ENCODE measurements at regions not wholly inside any gene's neighbourhood (a gene's known extent, or its start where the extent isn't known, plus 50 kb on each side); places are given as distances from the start of the nearest gene placed in this dataset.

- H2BK12ac ChIP-seq (ENCODE audit: low read depth, low read length) = no peak overlapping the region
- H3K9ac ChIP-seq (replicated peaks in 1 of 4; ENCODE audit: extremely low read depth in 1 of 4, low read depth in 3 of 4, low read length in 3 of 4) = no peak overlapping the region
- H2BK120ac ChIP-seq (replicated peaks; ENCODE audit: low read depth, low read length) = no peak overlapping the region
- H3K56ac ChIP-seq (replicated peaks; ENCODE audit: insufficient read length, low read depth, low read length) = no peak overlapping the region
- H4K20me1 ChIP-seq (replicated peaks in 1 of 2; ENCODE audit: control insufficient read depth in 1 of 2, insufficient read depth in 2 of 2, low read length in 2 of 2) = no peaks in the 10 kb centered on the region
- peak overlapping the region; percentile 68; the same call in 1 of the 2 replicates for H2AFZ ChIP-seq (ENCODE audit: low read length)
- no peak for DNase-seq (ENCODE audit: low read depth in 1 of 2, low spot score in 2 of 2)
- H3K4me3 ChIP-seq (ENCODE audit: extremely low read depth in 1 of 4, insufficient read depth in 2 of 4, low read depth in 3 of 4, low read length in 4 of 4) = no peak overlapping the region
- H3K4me1 ChIP-seq (replicated peaks in 1 of 4; ENCODE audit: control insufficient read depth in 3 of 4, insufficient read depth in 4 of 4, low read length in 3 of 4) = peaks cover 0 to 7% (median 3%) of the 10 kb centered on the region in 4 experiments; a peak in 3 of 7 replicates
- H3K27me3 ChIP-seq (replicated peaks in 1 of 4; ENCODE audit: control insufficient read depth in 3 of 4, extremely low read depth in 1 of 4, insufficient read depth in 3 of 4, low read length in 3 of 4) = no peaks in the 10 kb centered on the region
- H2BK5ac ChIP-seq (ENCODE audit: low read depth, low read length) = no peak overlapping the region
- CTCF ChIA-PET (ENCODE audit: partially characterized antibody) = interaction anchor here (1.1 kb wide), 1 partner anchor 9 kb away, joined by 3 read pairs; no protein-coding TSS in a partner anchor
- TF ChIP-seq RBBP5 (IDR thresholded peaks at IDR 0.05; ENCODE audit: borderline replicate concordance, low read depth, low read length) (no peak), SIX5 (IDR thresholded peaks at IDR 0.05; ENCODE audit: low read depth, low read length) (no peak), RXRA (IDR thresholded peaks at IDR 0.05; ENCODE audit: insufficient read depth, low read depth, low read length) (no peak), SRF (IDR thresholded peaks at IDR 0.05; ENCODE audit: low read depth, low read length) (no peak), HDAC2 (IDR thresholded peaks at IDR 0.05; ENCODE audit: borderline replicate concordance in 1 of 2, low read depth in 2 of 2, low read length in 2 of 2) (no peak), RAD21 (IDR thresholded peaks at IDR 0.05 in 1 of 2, conservative IDR thresholded peaks at IDR 0.05 in 1 of 2; ENCODE audit: low read depth in 2 of 2, low read length in 2 of 2) (no peak), JUND (IDR thresholded peaks at IDR 0.05; ENCODE audit: low read length) (no peak), SP4 (IDR thresholded peaks at IDR 0.05; ENCODE audit: low read length) (no peak), TBP (IDR thresholded peaks at IDR 0.05; ENCODE audit: low read depth, low read length) (no peak), EGR1 (IDR thresholded peaks at IDR 0.05; ENCODE audit: borderline replicate concordance, low read depth, low read length) (no peak)
- no peaks in the 10 kb centered on the region for H3K23me2 ChIP-seq (ENCODE audit: low read depth, low read length)
- no peaks in the 10 kb centered on the region for H3K79me2 ChIP-seq (ENCODE audit: control insufficient read depth in 1 of 2, insufficient read depth in 2 of 2, low read length in 2 of 2)
- WGBS, 2 experiments (ENCODE audit: extremely low coverage in 1 of 2, insufficient coverage in 1 of 2, insufficient read length in 1 of 2, insufficient replicate concordance in 2 of 2, low coverage in 1 of 2, low lambda C conversion rate in 2 of 2, missing lambda C conversion rate in 1 of 2) = 69% methylated on average over 6 of the region's 6 CpGs; no CpG with 5 or more reads in 1 of the 2 experiments
- FAIRE-seq = no peak
- H3K4me2 ChIP-seq (ENCODE audit: insufficient read depth in 1 of 2, low read depth in 2 of 2, low read length in 2 of 2) = no peak overlapping the region
- no peak overlapping the region for H3K18ac ChIP-seq (ENCODE audit: extremely low read depth, low read length)
- no peaks in the 10 kb centered on the region for H3K36me3 ChIP-seq (ENCODE audit: control insufficient read depth in 2 of 4, insufficient read depth in 4 of 4, low read length in 3 of 4)
- no peak overlapping the region for H4K5ac ChIP-seq (ENCODE audit: insufficient read length, low read depth, low read length)
- H3K4ac ChIP-seq (replicated peaks; ENCODE audit: insufficient read length, low read depth, low read length) = no peak overlapping the region
- no peak overlapping the region for H3K27ac ChIP-seq (ENCODE audit: low read depth, low read length)
- no peak overlapping the region for H2BK20ac ChIP-seq (ENCODE audit: low read length)
- H2BK15ac ChIP-seq (ENCODE audit: low read length) = no peak overlapping the region
- H3K9me3 ChIP-seq (ENCODE audit: insufficient read depth in 2 of 2, low read depth in 1 of 2, low read length in 1 of 2) = peaks cover 3% of the 10 kb centered on the region in 2 experiments; a peak in 1 of 4 replicates
- H3K14ac ChIP-seq (ENCODE audit: insufficient read length) = no peak overlapping the region
- POLR2A ChIA-PET (ENCODE audit: partially characterized antibody) = interaction anchor here (0.6 kb wide), 1 partner anchor 602 kb away, joined by 3 read pairs; no protein-coding TSS in a partner anchor
- no peak overlapping the region for H3K23ac ChIP-seq (ENCODE audit: insufficient read length)
- no peak overlapping the region for H4K8ac ChIP-seq (ENCODE audit: extremely low read depth, insufficient read depth, low read length)
- no peak overlapping the region for H2AK5ac ChIP-seq (ENCODE audit: low read depth, low read length)
- no peak overlapping the region for H4K91ac ChIP-seq (replicated peaks; ENCODE audit: insufficient read length, low read length)
- H3K79me1 ChIP-seq (ENCODE audit: low read depth, low read length) = no peaks in the 10 kb centered on the region
Measured at GRCh38 chr12:118749646-118750045, 231.7 kb upstream of the SRRM4 start.
